H1 (cell line): ENCODE measurements at regions not wholly inside any gene's neighbourhood (a gene's known extent, or its start where the extent isn't known, plus 50 kb on each side); places are given as distances from the start of the nearest gene placed in this dataset.

Source experiments
- CTCF ChIA-PET: fragments of 300-600 bp; sonication (Branson Sonifier 250); formaldehyde crosslinking; loops from one replicate; lab custom pipeline; 2021; ENCODE audit not compliant: partially characterized antibody; lab: Charles Lee
- POLR2A ChIA-PET: fragments of 300-600 bp; sonication (Branson Sonifier 250); formaldehyde crosslinking; loops from one replicate; lab custom pipeline; 2021; ENCODE audit warnings: inconsistent platforms; ENCODE audit not compliant: partially characterized antibody; lab: Charles Lee
- DNase-seq, 2 experiments: peaks; one replicate each; pipeline versions ENCODE4 v3.0.0 to v3.0.0-alpha.2; 2010 to 2022; ENCODE audit warnings: low spot score in 2 of 2, low read depth in 1 of 2, mixed read lengths in 1 of 2
- FAIRE-seq: peaks from 2 replicates; lab custom pipeline; 2011; peaks lifted over from hg19 to GRCh38; lab: Jason Lieb, UNC
- H2AFZ ChIP-seq: 2 replicates; pipeline ENCODE4 v1.8.1; 2012; ENCODE audit warnings: low read length, inconsistent platforms
- H2AK5ac ChIP-seq: 2 replicates; pipeline ENCODE4 v1.6.1; 2013; ENCODE audit warnings: low read depth, low read length
- H2BK120ac ChIP-seq: replicated peaks from 2 replicates; pipeline ENCODE3; 2013; ENCODE audit warnings: low read depth, low read length, inconsistent platforms
- H2BK12ac ChIP-seq: 2 replicates; pipeline ENCODE4 v1.6.1; 2013; ENCODE audit warnings: low read depth, low read length
- H2BK15ac ChIP-seq: 2 replicates; pipeline ENCODE4 v1.6.1; 2013; ENCODE audit warnings: low read length
- H2BK20ac ChIP-seq: 2 replicates; pipeline ENCODE4 v1.6.1; 2013; ENCODE audit warnings: low read length
- H2BK5ac ChIP-seq: 2 replicates; pipeline ENCODE4 v1.6.1; 2013; ENCODE audit warnings: low read depth, low read length
- H3K14ac ChIP-seq: 2 replicates; pipeline ENCODE4 v1.6.1; 2013; ENCODE audit warnings: inconsistent platforms; ENCODE audit not compliant: insufficient read length
- H3K18ac ChIP-seq: 2 replicates; pipeline ENCODE4 v1.6.1; 2013; ENCODE audit warnings: low read length; ENCODE audit errors: extremely low read depth
- H3K23ac ChIP-seq: 2 replicates; pipeline ENCODE4 v1.6.1; 2013; ENCODE audit warnings: inconsistent platforms; ENCODE audit not compliant: insufficient read length
- H3K23me2 ChIP-seq: 2 replicates; pipeline ENCODE4 v1.6.1; 2013; ENCODE audit warnings: low read depth, low read length
- H3K27ac ChIP-seq: 2 replicates; pipeline ENCODE4 v1.6.1; 2011; ENCODE audit warnings: low read depth, low read length, inconsistent platforms
- H3K27me3 ChIP-seq, 4 experiments: replicated peaks in 1 of 4; 1 replicate in 1 of 4; 2 replicates in 3 of 4; pipeline versions ENCODE4 v1.6.1 to v1.8.1; 2011 to 2013; ENCODE audit warnings: low read length in 3 of 4, mild to moderate bottlenecking in 3 of 4, inconsistent platforms in 2 of 4, mixed read lengths in 2 of 4, moderate library complexity in 1 of 4; ENCODE audit not compliant: control insufficient read depth in 3 of 4, insufficient read depth in 3 of 4; ENCODE audit errors: extremely low read depth in 1 of 4
- H3K36me3 ChIP-seq, 4 experiments: 2 replicates each; pipeline versions ENCODE4 v1.6.1 to v1.8.1; 2011 to 2013; ENCODE audit warnings: mild to moderate bottlenecking in 4 of 4, low read length in 3 of 4, moderate library complexity in 2 of 4, control low read depth in 1 of 4, inconsistent platforms in 1 of 4; ENCODE audit not compliant: insufficient read depth in 4 of 4, control insufficient read depth in 2 of 4
- H3K4ac ChIP-seq: replicated peaks from 2 replicates; pipeline ENCODE3; 2013; ENCODE audit warnings: low read length, low read depth, mixed read lengths, inconsistent platforms; ENCODE audit not compliant: insufficient read length
- H3K4me1 ChIP-seq, 4 experiments: replicated peaks in 1 of 4; 1 replicate in 1 of 4; 2 replicates in 3 of 4; pipeline versions ENCODE4 v1.6.1 to v1.8.1; 2011 to 2013; ENCODE audit warnings: low read length in 3 of 4, inconsistent platforms in 2 of 4, mixed read lengths in 1 of 4; ENCODE audit not compliant: insufficient read depth in 4 of 4, control insufficient read depth in 3 of 4
- H3K4me2 ChIP-seq, 2 experiments: 2 replicates each; pipeline versions ENCODE4 v1.6.1 to v1.8.1; 2011 to 2013; ENCODE audit warnings: low read depth in 2 of 2, low read length in 2 of 2, control low read depth in 1 of 2, inconsistent platforms in 1 of 2, mild to moderate bottlenecking in 1 of 2; ENCODE audit not compliant: insufficient read depth in 1 of 2
- H3K4me3 ChIP-seq, 4 experiments: fragments of 200-600, 300-600 bp in 1 of 4; sonication (generic), shearing (Covaris generic), sonication (Bioruptor Twin) in 1 of 4; 2 replicates each; pipeline versions ENCODE4 v1.5.1 to v1.8.1; 2011 to 2016; ENCODE audit warnings: low read length in 4 of 4, low read depth in 3 of 4, control low read depth in 2 of 4, inconsistent platforms in 2 of 4, mild to moderate bottlenecking in 2 of 4, mixed read lengths in 1 of 4, moderate library complexity in 1 of 4; ENCODE audit not compliant: insufficient read depth in 2 of 4; ENCODE audit errors: extremely low read depth in 1 of 4
- H3K56ac ChIP-seq: replicated peaks from 2 replicates; pipeline ENCODE3; 2013; ENCODE audit warnings: low read depth, mild to moderate bottlenecking, mixed read lengths, low read length, inconsistent platforms; ENCODE audit not compliant: insufficient read length
- H3K79me1 ChIP-seq: 2 replicates; pipeline ENCODE4 v1.6.1; 2013; ENCODE audit warnings: low read depth, low read length, control low read depth
- H3K79me2 ChIP-seq, 2 experiments: 2 replicates each; pipeline versions ENCODE4 v1.6.1 to v1.8.1; 2012 to 2013; ENCODE audit warnings: low read length in 2 of 2, mild to moderate bottlenecking in 2 of 2, inconsistent platforms in 1 of 2; ENCODE audit not compliant: insufficient read depth in 2 of 2, control insufficient read depth in 1 of 2
- H3K9ac ChIP-seq, 4 experiments: replicated peaks in 1 of 4; 1 replicate in 1 of 4; 2 replicates in 3 of 4; pipeline versions ENCODE4 v1.6.1 to v1.8.1; 2011 to 2013; ENCODE audit warnings: low read depth in 3 of 4, low read length in 3 of 4, control low read depth in 2 of 4, mild to moderate bottlenecking in 2 of 4, moderate library complexity in 2 of 4, inconsistent platforms in 1 of 4; ENCODE audit errors: extremely low read depth in 1 of 4
- H3K9me3 ChIP-seq, 2 experiments: 2 replicates each; pipeline versions ENCODE4 v1.6.1 to v1.8.1; 2012 to 2013; ENCODE audit warnings: mild to moderate bottlenecking in 2 of 2, moderate library complexity in 2 of 2, control low read depth in 1 of 2, inconsistent platforms in 1 of 2, low read depth in 1 of 2, low read length in 1 of 2, mixed read lengths in 1 of 2; ENCODE audit not compliant: insufficient read depth in 2 of 2
- H4K20me1 ChIP-seq, 2 experiments: replicated peaks in 1 of 2; 2 replicates each; pipeline versions ENCODE3 to v1.8.1; 2011 to 2013; ENCODE audit warnings: inconsistent platforms in 2 of 2, low read length in 2 of 2, mild to moderate bottlenecking in 1 of 2; ENCODE audit not compliant: insufficient read depth in 2 of 2, control insufficient read depth in 1 of 2
- H4K5ac ChIP-seq: 2 replicates; pipeline ENCODE4 v1.6.1; 2013; ENCODE audit warnings: low read length, low read depth, mixed read lengths, inconsistent platforms; ENCODE audit not compliant: insufficient read length
- H4K8ac ChIP-seq: 2 replicates; pipeline ENCODE4 v1.8.0; 2013; ENCODE audit warnings: mild to moderate bottlenecking, moderate library complexity, low read length, inconsistent platforms; ENCODE audit not compliant: insufficient read depth; ENCODE audit errors: extremely low read depth
- H4K91ac ChIP-seq: replicated peaks from 2 replicates; pipeline ENCODE3; 2013; ENCODE audit warnings: low read length, mixed read lengths, inconsistent platforms; ENCODE audit not compliant: insufficient read length
- BRCA1 ChIP-seq: IDR thresholded peaks from 2 replicates; pipeline ENCODE4 v1.6.1; 2012; ENCODE audit warnings: low read depth, low read length, improper control_type of control experiment
- CBX8 ChIP-seq: fragments of 300-800, 300-1000 bp; sonication (generic); IDR thresholded peaks from 2 replicates; pipeline ENCODE4 v1.7.1; 2016; ENCODE audit warnings: low read depth, low read length, borderline replicate concordance
- CHD2 ChIP-seq: IDR thresholded peaks from 2 replicates; pipeline ENCODE4 v1.6.1; 2012; ENCODE audit warnings: low read length, improper control_type of control experiment
- CREB1 ChIP-seq: IDR thresholded peaks from 2 replicates; pipeline ENCODE4 v1.6.1; 2012; ENCODE audit warnings: inconsistent platforms
- EZH2 ChIP-seq: fragments of 200-600 bp; sonication (generic); IDR thresholded peaks from 2 replicates; pipeline ENCODE4 v1.7.1; 2012; ENCODE audit warnings: low read depth, mild to moderate bottlenecking, moderate library complexity, low read length, inconsistent platforms; ENCODE audit not compliant: severe bottlenecking
- GABPA ChIP-seq: IDR thresholded peaks from 2 replicates; pipeline ENCODE4 v1.6.1; 2011; ENCODE audit warnings: mild to moderate bottlenecking, low read length, moderate library complexity, borderline replicate concordance; ENCODE audit not compliant: insufficient read depth
- POLR2AphosphoS5 ChIP-seq: IDR thresholded peaks from 2 replicates; pipeline ENCODE4 v1.6.1; 2011; ENCODE audit warnings: low read depth, low read length
- RAD21 ChIP-seq, 2 experiments: IDR thresholded peaks in 1 of 2; conservative IDR thresholded peaks in 1 of 2; 2 replicates each; pipeline ENCODE4 v1.6.1; 2011; ENCODE audit warnings: low read depth in 2 of 2, low read length in 2 of 2, improper control_type of control experiment in 1 of 2, inconsistent platforms in 1 of 2, mild to moderate bottlenecking in 1 of 2, moderate library complexity in 1 of 2
- RFX5 ChIP-seq: IDR thresholded peaks from 2 replicates; pipeline ENCODE4 v1.6.1; 2011; ENCODE audit warnings: low read depth, low read length, improper control_type of control experiment, borderline replicate concordance
- SP4 ChIP-seq: IDR thresholded peaks from 2 replicates; pipeline ENCODE4 v1.6.1; 2012; ENCODE audit warnings: low read length, inconsistent platforms
- TAF1 ChIP-seq: IDR thresholded peaks from 2 replicates; pipeline ENCODE4 v1.6.1; 2011; ENCODE audit warnings: mild to moderate bottlenecking, low read depth, low read length
- YY1 ChIP-seq: IDR thresholded peaks from 2 replicates; pipeline ENCODE4 v1.6.1; 2011; ENCODE audit warnings: low read depth, mild to moderate bottlenecking, low read length
- ZNF274 ChIP-seq: IDR thresholded peaks from 2 replicates; pipeline ENCODE4 v1.7.0; 2012; ENCODE audit warnings: low read length, borderline replicate concordance; ENCODE audit errors: extremely low read depth
- WGBS, 2 experiments: shearing (Covaris generic) in 1 of 2; methylation state at CpG; one replicate each; pipeline versions ENCODE4 v1.1.6 to v1.1.7; 2013 to 2015; ENCODE audit warnings: low lambda C conversion rate in 2 of 2, mixed read lengths in 2 of 2, inconsistent platforms in 1 of 2, low coverage in 1 of 2, missing lambda C conversion rate in 1 of 2; ENCODE audit not compliant: insufficient replicate concordance in 2 of 2, insufficient coverage in 1 of 2, insufficient read length in 1 of 2; ENCODE audit errors: extremely low coverage in 1 of 2, missing lambda C conversion rate in 1 of 2; 5-methylcytosine and 5-hydroxymethylcytosine counted together
- TF ChIP-seq, protein P1 (sequence below): IDR thresholded peaks from 2 replicates; pipeline ENCODE4 v1.6.1; 2011; ENCODE audit warnings: low read depth, mild to moderate bottlenecking, low read length; ENCODE audit not compliant: insufficient read depth

DNA sequence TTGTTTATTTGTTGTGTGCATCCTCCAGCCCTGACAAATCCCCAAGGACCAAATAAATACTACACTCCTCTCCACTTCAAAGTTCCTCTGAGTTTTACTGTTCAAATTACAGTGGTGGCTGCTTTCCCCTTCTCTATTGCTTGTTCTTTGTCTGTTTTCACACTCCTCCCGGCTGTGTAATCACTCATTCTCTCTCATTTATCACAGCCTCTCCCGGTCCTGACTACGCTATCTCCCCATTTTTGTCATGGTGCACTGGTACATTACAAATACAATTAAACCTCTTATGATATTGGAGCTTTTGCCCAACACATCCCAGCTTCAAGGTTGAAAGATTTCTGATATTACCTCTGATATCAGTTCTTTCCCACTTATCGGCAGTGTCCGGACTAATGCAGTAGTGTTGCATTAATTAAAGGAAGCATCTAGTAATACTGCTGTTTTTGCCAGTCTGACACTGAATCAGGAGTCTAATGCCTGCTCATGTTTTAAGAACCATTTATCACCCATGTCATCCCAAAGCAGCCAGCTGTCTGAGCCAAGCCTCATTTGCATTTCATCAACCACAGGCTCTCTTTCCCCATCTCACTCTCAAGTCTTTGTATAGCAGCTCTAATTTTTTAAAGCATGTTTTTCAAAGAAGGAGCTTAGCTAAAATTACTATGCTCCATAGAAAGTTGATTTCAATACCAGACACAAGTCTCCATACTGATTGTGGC is 740.5 kb downstream of the ROBO2 start:
- Histone ChIP-seq H3K4me1 (peaks cover 0 to 2% (median 0%) of the 10 kb centered on the region in 4 experiments; a peak in 2 of 7 replicates), H3K4ac (no peak overlapping the region), H3K23me2 (no peaks in the 10 kb centered on the region), H2AFZ (no peak overlapping the region), H2BK20ac (0 out of 2 replicates have a peak overlapping the region, but pooled peaks have one; percentile 36), H2BK12ac (no peak overlapping the region), H2BK120ac (no peak overlapping the region), H2BK15ac (no peak overlapping the region), H3K27me3 (no peaks in the 10 kb centered on the region), H3K23ac (no peak overlapping the region), H3K18ac (no peak overlapping the region), H3K36me3 (no peaks in the 10 kb centered on the region), H2BK5ac (no peak overlapping the region), H4K20me1 (no peaks in the 10 kb centered on the region), H4K91ac (no peak overlapping the region), H3K79me2 (no peaks in the 10 kb centered on the region), H3K79me1 (no peaks in the 10 kb centered on the region), H2AK5ac (no peak overlapping the region), H3K56ac (no peak overlapping the region), H3K4me2 (no peak overlapping the region), H3K4me3 (no peak overlapping the region), H4K5ac (no peak overlapping the region), H4K8ac (no peak overlapping the region), H3K27ac (no peak overlapping the region), H3K9me3 (no peaks in the 10 kb centered on the region), H3K9ac (no peak overlapping the region), H3K14ac (no peak overlapping the region)
- 59% methylated on average over 5 of the region's 5 CpGs; no CpG with 5 or more reads in 1 of the 2 experiments for WGBS, 2 experiments
- FAIRE-seq (no peak), DNase-seq (no peak)
- CTCF ChIA-PET, result no interaction called here
- POLR2A ChIA-PET, result no interaction called here
- TF ChIP-seq GABPA (no peak), BRCA1 (no peak), CHD2 (no peak), RFX5 (no peak), SP4 (no peak), RAD21 (IDR thresholded peaks at IDR 0.05 in 1 of 2, conservative IDR thresholded peaks at IDR 0.05 in 1 of 2; ENCODE audit: low read depth in 2 of 2, low read length in 2 of 2) (no peak), POLR2AphosphoS5 (no peak), CBX8 (no peak), ZNF274 (no peak), YY1 (no peak), EZH2 (no peak), CREB1 (no peak), TAF1 (no peak)
- TF ChIP-seq, protein P1, sequence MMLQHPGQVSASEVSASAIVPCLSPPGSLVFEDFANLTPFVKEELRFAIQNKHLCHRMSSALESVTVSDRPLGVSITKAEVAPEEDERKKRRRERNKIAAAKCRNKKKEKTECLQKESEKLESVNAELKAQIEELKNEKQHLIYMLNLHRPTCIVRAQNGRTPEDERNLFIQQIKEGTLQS, result no peak
